Activated naive CD4-positive, alpha-beta T cell treated with anti-CD3 and anti-CD28 coated beads, Interleukin-2, amount 50 U/mL, for 24 hours (primary cell): ENCODE measurements at regions not wholly inside any gene's neighbourhood (a gene's known extent, or its start where the extent isn't known, plus 50 kb on each side); places are given as distances from the start of the nearest gene placed in this dataset.
"Not testable (repeated sequence)": the region's sequence is repeated elsewhere in the genome, so short reads cannot be mapped to it uniquely, and the experiment has no call there.

ENCODE experiments used
- H3K27ac Mint-ChIP-seq: one replicate; pipeline ENCODE4 v1.8.0; 2021; ENCODE audit warnings: mild to moderate bottlenecking, mixed read lengths
- H3K27me3 Mint-ChIP-seq: one replicate; pipeline ENCODE4 v1.8.0; 2021; ENCODE audit warnings: mixed read lengths
- H3K36me3 Mint-ChIP-seq: one replicate; pipeline ENCODE4 v1.8.0; 2021; ENCODE audit warnings: mixed read lengths
- H3K4me1 Mint-ChIP-seq: one replicate; pipeline ENCODE4 v1.8.0; 2021; ENCODE audit warnings: mixed read lengths
- H3K4me3 Mint-ChIP-seq: one replicate; pipeline ENCODE4 v1.8.0; 2021; ENCODE audit warnings: mild to moderate bottlenecking, mixed read lengths
- H3K9me3 Mint-ChIP-seq: one replicate; pipeline ENCODE4 v1.8.0; 2021; ENCODE audit warnings: mixed read lengths

DNA sequence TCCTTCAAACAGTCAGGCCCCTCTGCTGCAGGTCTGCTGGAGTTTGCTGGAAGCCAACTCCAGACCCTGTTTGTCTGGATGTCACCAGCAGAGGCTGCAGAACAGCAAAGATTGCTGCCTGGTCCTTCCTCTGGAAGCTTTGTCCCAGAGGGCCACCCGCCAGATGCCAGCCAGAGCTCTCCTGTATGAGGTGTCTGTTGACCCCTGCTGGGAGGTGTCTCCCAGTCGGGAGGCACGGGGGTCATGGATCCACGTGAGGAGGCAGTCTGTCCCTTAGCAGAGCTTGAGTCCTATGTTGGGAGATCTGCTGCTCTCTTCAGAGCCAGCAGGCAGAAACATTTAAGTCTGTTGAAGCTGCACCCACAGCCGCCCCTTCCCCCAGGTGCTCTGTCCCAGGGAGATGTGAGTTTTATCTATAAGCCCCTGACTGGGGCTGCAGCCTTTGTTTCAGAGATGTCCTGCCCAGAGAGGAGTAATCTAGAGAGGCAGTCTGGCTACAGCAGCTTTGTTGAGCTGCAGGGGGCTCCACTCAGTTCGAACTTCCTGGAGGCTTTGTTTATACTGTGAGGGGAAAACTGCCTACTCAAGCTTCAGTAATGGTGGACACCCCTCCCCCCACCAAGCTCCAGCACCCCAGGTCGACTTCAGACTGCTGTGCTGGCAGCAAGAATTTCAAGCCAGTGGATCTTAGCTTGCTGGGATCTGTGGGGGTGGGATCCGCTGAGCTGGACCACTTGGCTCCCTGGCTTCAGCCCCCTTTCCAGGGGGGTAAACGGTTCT, 72.1 kb downstream of the OGFRL1 start:
- not testable (repeated sequence) for H3K4me3 Mint-ChIP-seq, H3K27ac Mint-ChIP-seq, H3K4me1 Mint-ChIP-seq, H3K36me3 Mint-ChIP-seq, H3K27me3 Mint-ChIP-seq, H3K9me3 Mint-ChIP-seq

DNA sequence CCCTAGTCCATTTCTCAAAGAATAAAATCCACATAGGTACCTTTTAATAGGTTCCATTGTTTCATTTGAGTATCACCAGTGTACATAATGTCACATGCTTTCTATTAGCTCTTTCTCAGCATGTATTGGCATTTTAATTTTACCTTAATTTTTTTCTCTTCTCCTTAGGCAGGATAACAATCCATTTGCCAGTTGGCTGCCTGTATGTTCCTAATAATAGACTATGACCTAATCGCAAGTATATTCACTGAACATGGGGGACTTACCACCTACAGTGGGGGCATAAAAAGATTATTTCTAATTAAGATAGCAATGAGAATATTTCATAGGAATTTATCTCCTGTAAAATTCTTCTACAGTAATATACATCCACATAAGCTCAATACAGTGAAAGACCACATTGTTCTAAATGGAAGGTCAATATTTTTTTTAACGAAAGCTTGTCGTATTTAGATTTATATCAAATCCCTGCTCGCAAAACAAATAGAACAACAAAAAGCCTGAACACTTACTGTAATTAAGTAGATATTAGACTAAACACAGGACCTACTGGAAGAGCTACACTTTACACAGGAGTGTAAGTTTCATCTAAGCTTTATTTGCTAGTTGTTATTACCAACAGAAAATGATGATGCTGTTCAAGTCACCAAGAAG, 76.4 kb downstream of the OGFRL1 start:
- no peaks in the 10 kb centered on the region for H3K4me1 Mint-ChIP-seq
- no peaks in the 10 kb centered on the region for H3K36me3 Mint-ChIP-seq
- peaks cover 7% of the 10 kb centered on the region for H3K27me3 Mint-ChIP-seq
- H3K4me3 Mint-ChIP-seq: no peak overlapping the region
- H3K27ac Mint-ChIP-seq: no peak overlapping the region
- H3K9me3 Mint-ChIP-seq: no peaks in the 10 kb centered on the region

DNA sequence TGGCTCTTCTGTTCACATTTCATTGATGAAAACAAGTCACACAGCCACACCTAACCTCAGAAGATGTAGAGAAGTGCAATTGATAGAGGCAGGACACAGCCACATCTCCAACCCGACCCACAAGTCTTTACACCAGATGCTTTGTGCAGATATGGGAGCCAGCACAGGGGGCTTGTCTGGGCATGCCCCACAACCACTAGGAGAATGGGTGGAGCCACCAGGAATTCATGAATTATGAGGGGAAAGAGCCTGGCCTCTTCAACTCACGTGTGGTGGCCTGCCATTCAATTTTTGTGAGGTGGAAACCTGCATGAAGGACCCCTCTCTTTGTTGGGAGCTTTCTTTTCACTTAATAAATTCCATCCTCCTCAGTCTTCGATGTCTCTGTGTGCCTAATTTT, 79.1 kb downstream of the OGFRL1 start:
- peaks cover 7% of the 10 kb centered on the region for H3K27me3 Mint-ChIP-seq

DNA sequence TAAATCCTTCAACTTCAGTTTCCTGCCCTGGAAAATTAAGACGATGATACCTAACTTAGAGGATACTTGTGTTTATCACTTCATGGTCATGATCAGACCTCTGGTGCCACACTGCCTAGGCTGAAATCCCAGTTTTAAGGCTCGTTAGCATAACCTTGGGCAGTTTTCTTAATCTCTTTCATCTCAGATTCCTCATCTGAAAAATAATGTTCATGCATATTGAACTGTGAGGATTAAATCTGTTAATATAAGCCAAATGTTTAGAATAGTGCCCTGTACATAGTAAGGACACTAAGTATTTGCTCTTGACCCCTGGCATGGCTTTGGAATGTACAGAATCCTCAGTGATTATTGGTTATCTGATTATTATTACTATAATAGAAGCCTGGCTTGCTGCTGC, 79.7 kb downstream of the OGFRL1 start:
- Mint-ChIP-seq H3K9me3 (no peaks in the 10 kb centered on the region), H3K36me3 (no peaks in the 10 kb centered on the region), H3K4me3 (no peak overlapping the region), H3K27me3 (peaks cover 7% of the 10 kb centered on the region), H3K27ac (no peak overlapping the region), H3K4me1 (no peaks in the 10 kb centered on the region)

More for the DNA sequence above, 79.1 kb downstream of the OGFRL1 start:
- Mint-ChIP-seq H3K27ac (no peak overlapping the region), H3K36me3 (no peaks in the 10 kb centered on the region), H3K4me1 (no peaks in the 10 kb centered on the region), H3K9me3 (no peaks in the 10 kb centered on the region), H3K4me3 (no peak overlapping the region)

DNA sequence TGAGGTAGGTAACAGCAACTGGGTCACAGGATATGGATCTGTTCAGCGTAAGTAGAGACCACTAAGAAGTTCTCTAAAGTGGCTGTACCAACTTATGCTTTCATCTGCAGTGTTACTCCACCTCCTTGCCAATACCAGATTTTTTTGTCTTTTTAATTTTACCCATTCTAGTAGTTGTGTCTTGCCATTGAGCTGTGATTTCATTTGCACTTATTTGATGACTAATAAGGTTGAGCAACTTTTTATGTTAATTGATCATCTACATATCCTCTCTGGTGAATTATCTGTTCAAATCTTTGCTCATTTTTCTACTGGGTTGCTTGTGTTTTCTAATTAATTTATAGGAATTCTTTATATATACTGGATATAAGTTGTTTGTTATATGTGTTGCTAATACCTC, 82.9 kb downstream of the OGFRL1 start:
- no peaks in the 10 kb centered on the region for H3K4me1 Mint-ChIP-seq
- no peaks in the 10 kb centered on the region for H3K36me3 Mint-ChIP-seq
- H3K4me3 Mint-ChIP-seq: no peak overlapping the region
- no peak overlapping the region for H3K27ac Mint-ChIP-seq
- H3K27me3 Mint-ChIP-seq: peaks cover 8% of the 10 kb centered on the region
- H3K9me3 Mint-ChIP-seq: no peaks in the 10 kb centered on the region

DNA sequence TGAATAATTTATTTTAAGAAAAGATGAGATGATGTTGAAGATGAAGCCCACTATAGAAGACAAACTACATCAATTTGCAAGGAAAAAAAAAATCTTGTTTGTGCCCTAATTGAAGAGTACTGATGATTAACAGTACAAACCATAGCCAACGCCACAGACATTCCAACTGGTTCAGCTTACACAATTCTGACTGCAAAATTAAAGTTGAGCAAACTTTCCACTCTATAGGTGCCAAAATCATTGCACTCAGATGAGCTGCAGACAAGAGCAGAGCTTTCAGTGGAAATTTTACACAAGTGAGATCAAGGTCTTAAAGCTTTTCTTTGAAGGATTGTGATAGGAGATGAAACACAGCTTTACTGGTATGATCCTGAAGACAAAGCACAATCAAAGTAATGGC, 85.3 kb downstream of the OGFRL1 start:
- Mint-ChIP-seq H3K9me3 (no peaks in the 10 kb centered on the region), H3K27me3 (peaks cover 6% of the 10 kb centered on the region), H3K36me3 (no peaks in the 10 kb centered on the region), H3K4me3 (no peak overlapping the region), H3K4me1 (no peaks in the 10 kb centered on the region), H3K27ac (no peak overlapping the region)

DNA sequence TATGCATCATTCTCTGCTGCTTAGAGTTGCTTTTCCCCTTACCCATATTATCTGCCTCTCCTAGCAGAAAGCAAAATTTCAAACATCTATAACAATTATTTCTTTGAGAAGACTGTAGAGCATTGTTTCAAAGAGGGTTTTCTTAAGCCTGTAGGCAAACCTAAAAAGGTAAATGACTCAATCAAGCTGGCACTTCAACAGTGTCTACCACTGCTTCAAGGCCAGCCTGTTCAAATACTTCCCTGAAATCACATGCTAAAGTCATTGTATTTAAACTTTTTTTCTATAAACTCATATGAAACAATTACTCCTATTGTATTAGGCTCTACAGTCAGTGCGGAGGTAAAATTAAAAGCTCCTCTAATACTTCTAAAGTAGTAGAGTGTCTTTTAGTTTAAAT, 87.1 kb downstream of the OGFRL1 start:
- Mint-ChIP-seq H3K27me3 (peaks cover 5% of the 10 kb centered on the region), H3K27ac (no peak overlapping the region), H3K4me3 (no peak overlapping the region), H3K9me3 (no peaks in the 10 kb centered on the region), H3K36me3 (no peaks in the 10 kb centered on the region), H3K4me1 (no peaks in the 10 kb centered on the region)

DNA sequence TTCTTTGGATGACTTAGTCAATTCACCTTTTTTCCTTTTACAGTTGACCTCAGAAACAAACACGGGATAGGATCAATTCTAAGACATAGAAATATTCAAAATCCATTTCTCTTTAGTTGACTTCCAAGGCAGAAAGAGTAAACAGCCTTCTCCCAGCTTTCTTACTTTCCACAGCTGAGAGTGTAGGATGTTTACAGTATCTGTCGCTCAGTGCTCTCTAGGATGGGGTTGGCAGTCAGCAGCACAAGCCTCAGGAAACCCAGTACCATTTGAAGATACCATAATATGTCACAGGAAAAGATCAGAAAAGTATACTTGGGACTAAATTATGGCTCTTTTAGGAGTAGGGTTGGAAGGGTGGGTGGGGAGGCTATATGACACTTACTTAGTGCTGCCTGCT, 88.2 kb downstream of the OGFRL1 start:
- Mint-ChIP-seq H3K27me3 (peaks cover 5% of the 10 kb centered on the region), H3K36me3 (no peaks in the 10 kb centered on the region), H3K9me3 (no peaks in the 10 kb centered on the region), H3K4me1 (no peaks in the 10 kb centered on the region), H3K4me3 (no peak overlapping the region), H3K27ac (no peak overlapping the region)

DNA sequence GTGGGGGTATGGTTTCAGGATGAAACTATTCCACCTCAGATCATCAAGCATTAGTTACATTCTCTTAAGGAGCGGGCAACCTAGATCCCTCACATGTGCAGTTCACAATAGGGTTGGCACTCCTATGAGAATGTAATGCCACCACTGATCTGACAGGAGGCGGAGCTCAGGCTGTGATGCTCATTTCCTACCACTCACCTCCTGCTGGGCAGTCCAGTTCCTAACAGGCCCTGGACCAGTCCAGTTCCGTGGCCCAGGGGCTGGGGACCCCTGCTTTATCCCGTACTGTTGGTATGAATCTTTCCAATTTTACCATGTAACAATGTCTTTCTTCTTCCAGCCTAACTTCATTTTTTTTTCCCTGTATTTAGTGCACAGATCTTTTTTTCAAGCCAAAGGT, 94.9 kb downstream of the OGFRL1 start:
- no peaks in the 10 kb centered on the region for H3K4me1 Mint-ChIP-seq
- no peak overlapping the region for H3K27ac Mint-ChIP-seq
- H3K27me3 Mint-ChIP-seq: peaks cover 3% of the 10 kb centered on the region
- no peaks in the 10 kb centered on the region for H3K9me3 Mint-ChIP-seq
- H3K36me3 Mint-ChIP-seq: no peaks in the 10 kb centered on the region
- no peak overlapping the region for H3K4me3 Mint-ChIP-seq

DNA sequence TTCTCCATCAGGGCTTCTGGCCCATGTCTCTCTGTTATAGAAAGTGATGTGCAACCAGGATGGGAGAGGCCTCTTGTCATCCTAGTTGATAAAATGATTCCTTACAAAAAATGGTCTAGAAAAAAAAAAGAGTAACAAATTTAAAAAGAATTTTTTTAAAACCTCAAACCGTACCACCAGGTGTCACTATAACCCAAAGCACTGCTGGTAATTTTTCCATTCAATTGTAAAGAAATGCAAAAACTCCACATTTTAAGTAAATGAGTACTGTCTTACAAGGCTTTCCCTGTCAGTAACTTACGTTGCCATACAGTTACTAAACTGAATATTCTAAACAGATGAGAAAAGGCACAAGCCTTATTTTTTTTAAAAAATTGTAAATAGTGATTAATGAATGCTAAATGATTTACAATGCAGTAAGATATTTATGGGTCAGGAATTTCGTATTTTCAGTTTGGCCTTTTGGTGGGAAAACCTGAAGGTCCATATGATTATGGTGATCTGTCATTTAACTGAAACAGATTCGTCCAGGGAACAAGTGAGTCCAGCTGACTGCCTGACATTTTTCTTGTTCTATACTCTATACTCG, 95.4 kb downstream of the OGFRL1 start:
- Mint-ChIP-seq H3K27ac (no peak overlapping the region), H3K27me3 (peaks cover 3% of the 10 kb centered on the region), H3K4me3 (no peak overlapping the region), H3K9me3 (no peaks in the 10 kb centered on the region), H3K4me1 (no peaks in the 10 kb centered on the region), H3K36me3 (no peaks in the 10 kb centered on the region)

DNA sequence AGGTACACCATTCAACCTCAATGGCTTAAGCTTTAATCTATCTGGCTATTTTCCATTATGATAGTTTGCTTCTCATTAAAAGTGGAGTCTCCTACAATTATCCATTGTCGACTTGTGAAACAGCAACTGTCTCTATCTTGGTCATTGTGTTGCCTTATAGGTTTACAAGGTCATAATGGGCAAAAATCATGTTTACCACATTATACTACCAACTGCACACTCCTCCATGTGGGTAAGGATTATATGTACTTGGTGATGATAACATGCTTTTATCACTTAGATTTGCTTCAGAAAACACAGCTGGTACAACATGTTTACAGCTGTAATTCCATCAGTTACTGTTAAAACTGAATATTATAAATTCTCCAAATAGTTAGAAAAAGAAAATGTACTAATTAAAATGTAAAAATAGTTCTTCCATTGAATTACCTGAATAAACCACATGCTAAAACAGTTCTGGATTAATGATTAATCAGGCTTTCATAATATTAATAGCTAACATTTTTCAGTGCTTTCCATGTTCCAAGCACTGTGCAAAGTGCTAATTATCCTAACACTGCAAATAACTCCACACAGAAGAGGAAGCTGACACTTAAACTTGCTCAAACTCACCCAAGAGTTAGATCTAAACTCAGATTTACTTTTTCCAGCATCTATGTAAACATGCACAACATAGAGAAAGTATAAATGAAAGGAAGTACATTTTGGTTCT, 96.7 kb downstream of the OGFRL1 start:
- Mint-ChIP-seq H3K27ac (no peak overlapping the region), H3K4me1 (no peaks in the 10 kb centered on the region), H3K27me3 (peaks cover 3% of the 10 kb centered on the region), H3K4me3 (no peak overlapping the region), H3K36me3 (no peaks in the 10 kb centered on the region), H3K9me3 (no peaks in the 10 kb centered on the region)

DNA sequence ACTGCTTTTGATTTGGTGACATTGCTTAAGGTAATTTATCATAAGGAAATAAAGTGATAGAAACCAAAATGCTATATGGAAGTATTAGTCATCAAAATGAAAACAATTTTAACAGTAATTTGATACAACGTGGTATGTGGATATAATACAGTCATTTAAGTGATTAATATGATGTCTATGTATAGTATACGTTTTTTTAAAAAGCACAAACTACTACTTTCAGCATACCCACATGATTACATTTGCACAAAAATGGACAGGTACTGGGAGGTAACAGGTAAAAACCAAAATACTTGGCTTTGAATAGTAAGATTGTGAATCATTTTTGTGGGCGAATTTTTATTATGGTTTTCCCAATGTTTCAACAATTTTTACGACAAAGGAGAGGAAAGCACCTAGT, 97.6 kb downstream of the OGFRL1 start:
- H3K36me3 Mint-ChIP-seq: no peaks in the 10 kb centered on the region
- no peak overlapping the region for H3K27ac Mint-ChIP-seq
- H3K4me3 Mint-ChIP-seq: no peak overlapping the region
- H3K27me3 Mint-ChIP-seq: peaks cover 3% of the 10 kb centered on the region
- no peaks in the 10 kb centered on the region for H3K4me1 Mint-ChIP-seq
- H3K9me3 Mint-ChIP-seq: no peaks in the 10 kb centered on the region

DNA sequence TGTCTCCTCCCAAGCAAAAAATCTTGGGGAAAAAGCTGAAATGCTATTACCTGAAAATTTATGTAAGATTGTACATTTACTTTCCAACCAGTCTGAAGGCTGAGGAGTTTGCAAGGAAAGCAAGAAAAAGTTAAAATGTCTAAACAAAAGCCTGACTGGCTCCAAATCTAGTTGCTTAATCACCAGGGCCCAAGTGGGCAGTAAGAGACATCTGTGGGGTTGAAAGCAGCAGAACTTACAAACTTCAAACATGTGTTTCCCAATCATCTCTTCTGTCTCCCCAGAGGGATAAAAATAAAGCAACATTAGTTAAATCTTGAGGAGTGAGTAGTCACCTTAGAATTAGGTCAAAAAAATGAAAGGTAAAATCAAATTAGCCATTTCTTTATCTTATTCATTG, 98.6 kb downstream of the OGFRL1 start:
- Mint-ChIP-seq H3K27me3 (peaks cover 3% of the 10 kb centered on the region), H3K4me1 (no peaks in the 10 kb centered on the region), H3K27ac (no peak overlapping the region), H3K9me3 (no peaks in the 10 kb centered on the region), H3K36me3 (no peaks in the 10 kb centered on the region), H3K4me3 (no peak overlapping the region)

DNA sequence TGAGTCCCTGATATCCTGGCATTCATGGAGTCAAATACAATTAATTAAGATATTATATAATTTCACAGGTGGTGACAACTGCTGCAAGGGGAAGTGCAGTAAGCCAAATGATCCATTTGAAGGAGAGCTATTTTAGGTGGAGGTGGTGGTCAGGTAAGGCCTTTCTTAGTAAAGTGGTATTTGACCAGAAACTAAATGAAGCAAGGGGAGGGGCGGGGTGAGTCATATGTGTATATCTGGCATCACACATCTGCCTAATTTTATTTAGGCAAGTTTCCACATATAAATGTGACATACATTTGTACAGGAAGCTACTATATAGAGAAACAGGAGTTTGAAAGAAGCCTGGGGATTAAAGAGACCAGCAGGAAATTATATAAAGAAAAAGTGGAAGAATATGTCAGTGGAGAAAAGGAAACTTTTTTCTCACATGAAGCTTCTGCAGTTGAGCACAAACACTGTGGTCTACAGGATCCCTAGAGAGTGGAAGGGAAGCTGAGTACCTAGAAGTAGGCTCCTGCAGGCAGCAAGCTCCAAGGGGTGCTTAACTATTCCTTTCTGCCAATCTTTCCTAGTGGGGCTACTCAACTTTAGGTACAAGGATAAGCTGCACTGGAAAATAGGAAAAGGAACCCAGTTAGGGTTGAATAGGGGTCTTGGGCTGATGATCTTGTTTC, 99.6 kb downstream of the OGFRL1 start:
- Mint-ChIP-seq H3K4me3 (no peak overlapping the region), H3K27ac (no peak overlapping the region), H3K9me3 (no peaks in the 10 kb centered on the region), H3K27me3 (peaks cover 2% of the 10 kb centered on the region), H3K4me1 (no peaks in the 10 kb centered on the region), H3K36me3 (no peaks in the 10 kb centered on the region)

DNA sequence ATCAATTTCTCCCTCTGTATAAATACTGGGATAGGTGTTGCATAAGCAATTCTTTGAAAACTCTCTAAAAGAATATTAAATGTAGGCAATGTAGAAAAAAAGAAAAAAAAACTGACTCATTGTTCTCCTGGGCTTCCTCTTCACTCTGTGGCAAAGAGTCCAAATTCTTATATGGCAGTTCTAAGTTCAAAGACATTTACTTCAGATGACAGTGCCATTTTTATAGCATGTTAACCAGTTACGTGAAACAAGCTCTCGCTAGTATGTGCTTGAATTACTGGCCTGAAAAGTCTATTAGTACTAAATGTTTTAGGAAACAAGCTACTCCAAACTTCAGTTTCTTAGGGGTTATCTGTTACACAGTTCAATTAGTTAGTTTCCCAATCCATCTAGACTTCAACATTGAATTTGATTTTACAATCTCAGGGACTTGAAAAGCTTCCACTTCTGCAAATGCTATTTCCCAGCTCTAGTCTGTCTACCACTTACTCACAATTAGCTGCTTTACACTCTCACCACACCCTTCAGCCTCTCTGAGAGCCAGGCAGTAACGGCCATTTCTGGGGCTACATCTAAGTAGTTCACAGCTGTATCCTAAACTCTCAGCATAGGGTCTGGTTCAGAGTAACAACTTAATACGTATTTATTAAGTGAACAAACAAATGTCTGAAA, 100.4 kb downstream of the OGFRL1 start:
- H3K27ac Mint-ChIP-seq: no peak overlapping the region
- H3K36me3 Mint-ChIP-seq: no peaks in the 10 kb centered on the region
- H3K27me3 Mint-ChIP-seq: peaks cover 2% of the 10 kb centered on the region
- no peaks in the 10 kb centered on the region for H3K9me3 Mint-ChIP-seq
- H3K4me3 Mint-ChIP-seq: no peak overlapping the region
- H3K4me1 Mint-ChIP-seq: no peaks in the 10 kb centered on the region
